ENCODE measurements at regions not wholly inside any gene's neighbourhood (a gene's known extent, or its start where the extent isn't known, plus 50 kb on each side); places are given as distances from the start of the nearest gene placed in this dataset.
A peak's percentile ranks its signal among the peaks of the same experiment; 100 is the strongest.

DNA sequence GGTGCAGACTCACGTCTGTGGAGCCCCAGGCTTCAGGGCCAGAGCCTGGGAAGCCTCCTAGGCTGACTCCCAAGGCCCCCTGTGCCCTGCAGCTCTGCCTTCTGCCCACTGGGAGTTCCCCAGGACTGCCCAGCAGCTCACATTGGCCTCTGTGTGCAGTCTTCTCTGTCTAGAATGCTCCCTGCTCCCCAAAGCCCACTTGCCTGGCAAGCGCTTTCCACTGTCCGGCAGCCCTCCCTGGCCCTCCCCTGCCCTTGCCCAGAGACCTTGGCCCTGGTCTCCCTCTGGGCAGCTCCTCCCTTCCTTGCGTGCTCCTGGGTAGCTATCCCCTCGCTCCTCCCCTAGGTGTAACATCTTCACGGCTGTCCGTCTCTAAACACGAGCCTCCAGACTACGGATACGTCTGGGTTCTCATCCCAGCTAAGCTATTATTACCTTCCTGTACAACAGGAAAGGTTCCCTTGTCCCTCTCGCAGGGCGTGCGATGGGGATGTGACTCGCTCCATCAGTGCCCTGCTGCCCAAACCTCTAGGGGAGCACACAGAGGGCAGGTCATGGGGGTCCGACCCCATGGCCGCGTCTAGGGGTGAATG lies 325.5 kb upstream of the RTL1 start:
- FAIRE-seq (no peak), ATAC-seq (peak; percentile 34; the same call in 2 of the 3 replicates), DNase-seq (ENCODE audit: low spot score) (no peak)
- Histone ChIP-seq H2AFZ (ENCODE audit: low read length) (no peak overlapping the region), H3K4me1 (ENCODE audit: insufficient read depth, low read length) (peaks cover 53% of the 10 kb centered on the region), H3K79me2 (ENCODE audit: insufficient read depth, low read length) (no peaks in the 10 kb centered on the region), H3K4me3 (replicated peaks in 1 of 3; ENCODE audit: insufficient read depth in 1 of 3, low read depth in 2 of 3, low read length in 3 of 3) (no peak overlapping the region), H3K27ac (ENCODE audit: extremely low read length, insufficient read depth, low read length) (no peak overlapping the region), H3K9ac (ENCODE audit: insufficient read depth, low read depth, low read length) (no peak overlapping the region), H3K9me3 (ENCODE audit: low read length) (no peaks in the 10 kb centered on the region), H3K4me2 (ENCODE audit: low read depth, low read length) (no peak overlapping the region), H4K20me1 (ENCODE audit: insufficient read depth, low read length) (no peaks in the 10 kb centered on the region), H3K36me3 (replicated peaks in 1 of 2; ENCODE audit: control insufficient read depth in 1 of 2, insufficient read depth in 2 of 2, low read length in 2 of 2) (no peaks in the 10 kb centered on the region), H3K27me3 (ENCODE audit: control insufficient read depth in 1 of 2, insufficient read depth in 2 of 2, low read length in 2 of 2) (peaks cover 0 to 14% of the 10 kb centered on the region in 2 experiments; a peak in 3 of 5 replicates)
- BruUV-seq (replicated peaks): no TSS peak
- WGBS (ENCODE audit: low lambda C conversion rate): 70% methylated on average over 14 of the region's 17 CpGs
- intact Hi-C loops (cut with micrococcal nuclease; ENCODE audit: unreplicated experiment) (no loop called here), in situ Hi-C loops (cut with HindIII; ENCODE audit: extremely low pct_ligation_motif_present, low pct_unique_long_range_greater_than_20kb) (no loop called here)
- TF ChIP-seq, protein P1, sequence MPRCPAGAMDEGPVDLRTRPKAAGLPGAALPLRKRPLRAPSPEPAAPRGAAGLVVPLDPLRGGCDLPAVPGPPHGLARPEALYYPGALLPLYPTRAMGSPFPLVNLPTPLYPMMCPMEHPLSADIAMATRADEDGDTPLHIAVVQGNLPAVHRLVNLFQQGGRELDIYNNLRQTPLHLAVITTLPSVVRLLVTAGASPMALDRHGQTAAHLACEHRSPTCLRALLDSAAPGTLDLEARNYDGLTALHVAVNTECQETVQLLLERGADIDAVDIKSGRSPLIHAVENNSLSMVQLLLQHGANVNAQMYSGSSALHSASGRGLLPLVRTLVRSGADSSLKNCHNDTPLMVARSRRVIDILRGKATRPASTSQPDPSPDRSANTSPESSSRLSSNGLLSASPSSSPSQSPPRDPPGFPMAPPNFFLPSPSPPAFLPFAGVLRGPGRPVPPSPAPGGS (CRISPR knock-in tag; IDR thresholded peaks at IDR 0.05): no peak
- TF ChIP-seq RAD21 (CRISPR knock-in tag; IDR thresholded peaks at IDR 0.05) (peak; percentile 16; the same call in 1 of the 2 replicates), YEATS2 (CRISPR knock-in tag; IDR thresholded peaks at IDR 0.05; ENCODE audit: borderline replicate concordance) (no peak), CHD4 (IDR thresholded peaks at IDR 0.05; ENCODE audit: borderline replicate concordance, low read length) (no peak), MEF2D (CRISPR knock-in tag; IDR thresholded peaks at IDR 0.05) (no peak)
- TF ChIP-seq, protein P2, sequence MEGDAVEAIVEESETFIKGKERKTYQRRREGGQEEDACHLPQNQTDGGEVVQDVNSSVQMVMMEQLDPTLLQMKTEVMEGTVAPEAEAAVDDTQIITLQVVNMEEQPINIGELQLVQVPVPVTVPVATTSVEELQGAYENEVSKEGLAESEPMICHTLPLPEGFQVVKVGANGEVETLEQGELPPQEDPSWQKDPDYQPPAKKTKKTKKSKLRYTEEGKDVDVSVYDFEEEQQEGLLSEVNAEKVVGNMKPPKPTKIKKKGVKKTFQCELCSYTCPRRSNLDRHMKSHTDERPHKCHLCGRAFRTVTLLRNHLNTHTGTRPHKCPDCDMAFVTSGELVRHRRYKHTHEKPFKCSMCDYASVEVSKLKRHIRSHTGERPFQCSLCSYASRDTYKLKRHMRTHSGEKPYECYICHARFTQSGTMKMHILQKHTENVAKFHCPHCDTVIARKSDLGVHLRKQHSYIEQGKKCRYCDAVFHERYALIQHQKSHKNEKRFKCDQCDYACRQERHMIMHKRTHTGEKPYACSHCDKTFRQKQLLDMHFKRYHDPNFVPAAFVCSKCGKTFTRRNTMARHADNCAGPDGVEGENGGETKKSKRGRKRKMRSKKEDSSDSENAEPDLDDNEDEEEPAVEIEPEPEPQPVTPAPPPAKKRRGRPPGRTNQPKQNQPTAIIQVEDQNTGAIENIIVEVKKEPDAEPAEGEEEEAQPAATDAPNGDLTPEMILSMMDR (CRISPR knock-in tag; IDR thresholded peaks at IDR 0.05): 0 out of 2 replicates have a peak, but pooled peaks have one; percentile 11
- ChIA-PET POLR2A (no interaction called here), CTCF (ENCODE audit: low intra/inter-chr PET ratio, low total read pairs) (no interaction called here)
